ENCODE measurements at regions not wholly inside any gene's neighbourhood (a gene's known extent, or its start where the extent isn't known, plus 50 kb on each side); places are given as distances from the start of the nearest gene placed in this dataset.

DNA sequence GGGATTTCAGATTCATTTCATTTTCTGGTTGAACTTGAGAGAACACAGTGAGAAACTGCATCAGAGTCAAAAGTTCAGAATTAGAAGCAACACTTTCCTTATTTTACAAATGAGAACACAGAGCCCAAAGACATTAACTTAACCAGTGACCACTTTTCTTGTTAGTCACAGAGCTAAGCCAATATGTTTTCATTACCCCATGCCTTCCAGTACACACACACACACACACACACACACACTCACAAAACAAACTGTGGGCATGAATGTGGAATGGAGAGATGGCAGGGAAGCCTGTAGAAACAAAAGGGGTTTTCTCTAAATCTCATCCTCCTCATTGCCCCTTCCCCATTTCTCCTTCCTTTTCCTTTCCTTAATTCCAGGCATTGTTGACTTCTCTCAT lies 267.4 kb upstream of the GADL1 start:
- intact Hi-C loops (cut with DNase I), result no loop called here
- no peak for ATAC-seq

DNA sequence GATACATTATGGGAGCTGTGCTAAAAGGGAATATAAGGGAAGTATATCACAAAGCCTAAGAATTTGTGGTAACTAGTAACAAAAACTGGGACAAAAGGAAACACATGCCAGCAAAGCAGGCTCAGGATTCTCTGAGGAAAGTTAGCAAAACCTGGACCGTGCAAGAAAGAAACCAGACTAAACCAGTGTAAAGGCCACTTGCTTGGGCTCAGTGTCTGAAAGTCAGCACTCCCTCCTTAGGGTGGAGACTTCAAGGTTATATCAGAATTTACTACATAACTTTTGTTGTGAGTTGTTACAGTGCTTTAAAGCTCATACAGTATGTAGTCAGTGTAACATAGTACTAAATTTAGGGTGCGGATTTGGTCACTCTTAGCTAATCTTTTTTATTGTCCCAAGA lies 269.9 kb upstream of the GADL1 start:
- no peak for DNase-seq (ENCODE audit: low spot score)
- intact Hi-C loops (cut with DNase I), result no loop called here
- ATAC-seq, result no peak

More for the DNA sequence above, 267.4 kb upstream of the GADL1 start:
- no peak for DNase-seq (ENCODE audit: low spot score)

DNA sequence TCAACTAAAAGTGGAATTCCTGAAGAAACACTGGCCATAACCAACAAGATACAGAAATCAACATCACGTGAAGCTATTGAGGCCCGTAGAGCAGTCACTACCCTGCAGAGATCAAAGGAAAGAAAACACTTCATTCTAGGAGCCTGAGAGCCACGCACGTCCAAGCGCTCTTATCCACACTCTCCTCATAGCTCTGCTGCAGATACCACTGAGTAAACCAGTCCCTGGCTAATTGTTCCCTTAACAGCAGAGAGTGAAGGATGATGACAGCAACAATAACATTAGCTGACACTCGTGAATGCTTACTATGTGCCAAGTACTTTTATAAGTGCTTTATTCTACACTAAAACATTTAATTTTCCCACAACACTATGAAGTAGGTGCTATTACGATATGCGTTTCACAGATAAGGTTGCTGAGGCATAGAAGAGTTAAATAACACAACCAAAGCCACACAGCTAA lies 271.0 kb upstream of the GADL1 start:
- ATAC-seq, result peak; percentile 80
- intact Hi-C loops (cut with DNase I), result no loop called here
- no peak for DNase-seq (ENCODE audit: low spot score)

DNA sequence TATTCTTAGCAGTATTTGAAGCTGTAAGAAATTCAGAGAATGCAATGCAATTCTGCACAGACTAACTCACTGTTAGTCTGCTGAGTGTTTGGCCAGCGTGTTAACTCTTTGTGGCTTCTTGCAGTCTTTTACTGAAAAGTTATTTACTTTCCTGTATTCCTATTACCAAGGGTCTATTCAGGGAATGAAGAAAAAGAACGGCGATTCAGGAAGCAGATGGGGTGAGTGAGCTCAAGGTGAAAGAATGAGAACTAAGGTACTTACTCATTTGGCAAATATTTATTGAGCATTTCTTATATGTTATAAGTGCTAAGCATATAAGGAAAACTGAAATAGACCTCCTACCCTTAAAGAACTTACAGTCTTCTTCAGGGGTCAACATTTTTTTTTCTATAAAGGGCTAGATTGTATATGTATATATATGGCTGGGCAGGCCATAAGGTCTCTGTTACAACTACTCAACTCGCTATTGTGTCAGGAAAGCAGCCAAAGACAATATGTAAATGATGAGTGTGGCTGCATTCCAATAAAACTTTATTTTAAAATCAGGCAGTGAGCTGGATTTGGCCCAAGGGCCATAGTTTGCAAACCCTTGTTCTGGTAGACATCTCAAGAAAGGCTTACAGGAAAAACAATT lies 271.9 kb upstream of the GADL1 start:
- ATAC-seq (no peak), DNase-seq (ENCODE audit: low spot score) (no peak)
- intact Hi-C loops (cut with DNase I), result no loop called here

DNA sequence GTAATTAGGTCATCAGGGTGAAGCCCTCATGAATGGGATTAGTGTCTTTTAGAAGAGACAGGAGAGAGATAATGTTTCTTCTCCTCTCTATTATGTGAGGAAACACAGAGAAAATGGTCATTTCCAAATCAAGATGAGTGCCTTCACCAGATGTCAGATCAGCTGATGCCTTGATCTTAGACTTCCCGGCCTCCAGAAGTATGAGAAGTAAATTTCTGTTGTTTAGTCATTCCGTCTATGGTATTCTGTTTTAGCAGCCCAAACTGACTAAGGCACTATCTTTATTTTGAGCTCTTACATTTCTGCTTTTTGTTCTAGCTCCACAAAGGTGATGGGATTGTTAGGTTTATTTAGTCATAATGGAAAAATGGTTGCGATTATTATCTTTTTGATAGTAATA lies 273.2 kb upstream of the GADL1 start:
- DNase-seq (ENCODE audit: low spot score) (no peak), ATAC-seq (no peak)
- intact Hi-C loops (cut with DNase I), result no loop called here

DNA sequence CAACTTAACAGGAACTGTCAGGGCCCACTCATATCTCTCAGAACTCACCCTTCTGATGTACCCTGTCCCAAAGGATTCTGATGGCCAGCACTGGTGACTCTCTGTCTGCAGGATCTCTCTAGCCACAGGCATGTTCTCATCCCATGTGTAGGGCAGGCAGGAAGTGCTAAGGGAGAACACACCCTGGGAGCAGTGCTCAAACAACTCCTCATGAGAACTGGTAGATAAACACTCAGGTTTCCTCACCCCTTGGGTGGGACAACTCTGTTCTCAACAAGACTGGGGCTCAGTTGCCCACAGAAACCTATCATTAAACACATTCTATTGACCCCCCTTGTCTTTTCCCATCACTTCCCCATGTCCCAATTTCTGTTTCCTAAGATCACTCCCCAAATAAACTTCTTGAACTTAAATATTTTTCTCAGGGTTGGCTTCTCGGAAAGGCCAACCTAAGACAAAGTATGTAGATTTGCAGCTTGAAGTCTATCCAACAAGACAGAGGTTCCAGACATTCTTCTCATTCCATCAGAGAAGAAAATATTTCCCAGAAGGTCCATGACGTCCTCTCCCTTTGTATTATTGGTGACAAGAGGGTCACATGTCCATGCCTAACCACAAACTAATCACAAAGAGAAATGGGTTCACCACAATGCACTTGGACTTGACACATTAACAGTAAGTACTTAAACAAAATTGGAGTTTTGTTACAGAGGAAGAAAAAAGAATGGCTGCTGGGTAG lies 276.6 kb upstream of the GADL1 start:
- ATAC-seq (peak; percentile 75), DNase-seq (ENCODE audit: low spot score) (no peak)
- intact Hi-C loops (cut with DNase I), result no loop called here

DNA sequence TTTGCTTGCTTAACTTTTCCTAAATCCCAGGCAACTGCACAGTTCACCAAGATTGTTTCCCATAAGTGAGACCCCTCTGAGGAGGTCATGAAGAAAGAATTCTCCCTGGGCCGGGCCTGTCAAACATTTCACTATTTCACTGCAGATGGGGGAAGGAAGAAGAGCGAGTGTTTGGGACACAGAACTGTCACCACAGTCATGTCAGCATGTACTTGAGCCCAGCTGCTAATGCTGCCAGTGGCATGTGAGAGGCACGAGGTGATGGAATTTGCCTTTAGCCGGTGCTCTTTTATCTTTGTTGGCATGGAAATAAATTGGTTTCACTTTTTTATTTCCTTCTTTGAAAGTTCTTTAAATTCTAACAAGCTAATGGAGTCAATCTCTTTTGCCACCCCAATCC lies 277.9 kb upstream of the GADL1 start:
- intact Hi-C loops (cut with DNase I), result no loop called here
- ATAC-seq, result no peak
- no peak for DNase-seq (ENCODE audit: low spot score)

DNA sequence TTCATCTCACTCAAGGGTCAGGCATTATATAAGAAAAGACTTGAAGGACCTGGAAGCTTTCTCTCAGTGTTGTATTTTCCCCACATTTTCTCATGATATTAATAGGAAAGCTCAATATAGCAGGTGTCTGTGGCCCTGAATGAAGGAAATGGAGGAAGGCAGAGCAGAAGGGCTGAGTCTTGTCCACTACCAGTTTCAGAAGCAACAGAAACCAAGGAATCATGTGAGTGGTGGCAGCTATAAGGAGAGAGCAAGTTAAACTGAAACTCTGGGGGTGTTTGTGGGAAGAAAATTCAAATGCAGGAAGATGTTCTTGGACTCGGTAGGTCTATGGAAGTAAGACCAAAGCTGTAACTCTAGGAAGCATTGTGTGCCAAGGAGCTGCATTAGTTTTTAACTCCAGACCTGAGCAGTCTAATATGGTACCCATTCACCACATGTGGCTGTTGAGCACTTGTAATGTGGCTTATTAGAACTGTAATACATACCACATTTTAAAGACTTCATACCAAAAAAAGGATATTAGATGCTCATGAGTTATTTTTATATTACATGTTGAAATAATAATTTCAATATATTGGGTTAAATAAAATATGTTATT lies 278.8 kb upstream of the GADL1 start:
- intact Hi-C loops (cut with DNase I), result no loop called here
- DNase-seq (ENCODE audit: low spot score), result no peak
- no peak for ATAC-seq

DNA sequence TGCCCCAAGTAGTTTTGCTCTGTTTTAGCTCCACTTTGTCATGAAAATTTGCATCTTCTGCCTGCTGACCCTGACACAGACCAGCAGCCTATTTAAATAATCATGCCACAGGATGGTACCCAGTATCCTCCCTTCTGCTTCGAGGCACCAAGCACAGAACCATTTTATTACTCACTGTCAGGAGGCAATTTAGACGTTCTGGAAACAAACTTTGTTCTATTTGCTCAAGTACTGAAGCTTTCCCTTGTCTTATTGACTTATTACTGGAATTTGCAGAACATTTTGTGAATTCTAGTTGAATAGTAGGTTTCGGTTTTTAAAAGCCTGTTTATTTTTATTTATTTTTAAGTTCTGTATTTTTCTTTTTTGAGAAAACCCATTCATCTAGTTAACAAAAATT lies 279.6 kb upstream of the GADL1 start:
- DNase-seq (ENCODE audit: low spot score) (no peak), ATAC-seq (no peak)
- intact Hi-C loops (cut with DNase I), result no loop called here

DNA sequence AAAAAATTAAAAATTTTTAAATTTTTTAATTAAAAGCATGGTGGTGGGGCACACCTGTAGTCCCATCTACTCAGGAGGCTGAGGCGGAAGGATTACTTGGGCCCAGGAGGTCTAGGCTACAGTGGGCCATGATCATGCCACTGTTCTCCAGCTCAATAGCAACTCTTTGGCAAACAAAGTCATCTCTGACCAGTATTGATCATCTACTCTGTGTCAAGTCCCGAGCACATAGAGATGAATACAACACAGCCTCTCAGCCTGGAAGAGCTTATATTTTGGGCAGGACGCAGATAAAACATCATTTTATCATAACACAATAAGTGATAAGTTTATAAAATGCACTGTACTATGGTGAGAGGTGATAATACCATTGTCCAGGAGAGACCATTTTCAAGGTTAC lies 281.6 kb upstream of the GADL1 start:
- ATAC-seq (no peak), DNase-seq (ENCODE audit: low spot score) (no peak)
- intact Hi-C loops (cut with DNase I), result no loop called here

DNA sequence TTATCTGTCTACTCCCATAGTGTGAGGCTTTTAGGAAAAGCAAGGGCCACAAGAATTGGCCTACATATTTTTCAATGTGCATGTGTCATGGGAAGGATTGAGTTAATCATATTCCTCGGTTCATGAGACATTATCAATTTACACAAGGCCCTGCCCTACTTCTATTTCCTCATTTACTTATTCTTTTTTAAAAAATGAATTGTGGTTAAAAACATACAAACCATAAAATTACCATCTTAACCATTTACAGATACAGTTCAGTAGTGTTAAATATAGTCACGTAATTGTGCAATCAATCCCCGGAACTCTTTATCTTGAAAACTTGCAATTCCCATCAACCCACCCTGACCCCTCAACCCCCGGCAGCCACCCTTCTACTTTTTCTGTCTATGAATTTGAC lies 284.0 kb upstream of the GADL1 start:
- intact Hi-C loops (cut with DNase I), result no loop called here
- DNase-seq (ENCODE audit: low spot score), result no peak
- ATAC-seq, result no peak

DNA sequence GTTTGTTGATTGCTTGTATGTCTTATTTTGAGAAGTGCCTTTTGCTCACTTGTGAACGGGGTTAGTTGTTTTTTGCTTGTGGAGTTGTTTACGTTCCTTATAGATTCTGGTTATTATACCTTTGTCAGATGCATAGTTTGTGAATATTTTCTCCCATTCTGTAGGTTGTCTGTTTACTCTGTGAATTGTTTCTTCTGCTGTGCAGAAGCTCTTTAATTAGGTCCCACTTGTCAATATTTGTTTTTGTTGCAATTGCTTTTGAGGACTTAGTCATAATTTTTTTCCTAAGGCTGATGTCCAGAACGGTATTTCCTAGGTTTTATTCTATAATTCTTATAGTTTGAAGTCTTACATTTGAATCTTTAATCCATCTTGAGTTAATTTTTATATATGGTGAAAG lies 285.3 kb upstream of the GADL1 start:
- ATAC-seq (no peak), DNase-seq (ENCODE audit: low spot score) (no peak)
- intact Hi-C loops (cut with DNase I), result no loop called here

DNA sequence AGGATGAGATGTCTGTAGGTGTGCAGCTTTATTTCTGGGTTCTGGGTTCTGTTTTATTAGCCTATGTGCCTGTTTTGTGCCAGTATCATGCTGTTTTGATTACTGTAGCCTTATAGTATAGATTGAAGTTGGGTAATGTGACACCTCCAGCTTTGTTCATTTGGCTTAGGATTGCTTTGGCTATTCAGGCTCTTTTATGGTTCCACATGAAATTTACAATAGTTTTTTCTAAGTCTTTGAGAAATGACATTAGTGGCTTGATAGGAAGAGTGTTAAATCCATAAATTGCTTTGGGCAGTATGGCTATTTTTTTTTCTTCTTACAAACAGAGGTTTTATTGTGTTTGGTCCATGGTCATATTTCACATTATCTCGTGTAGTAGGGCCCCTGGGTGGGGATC lies 285.8 kb upstream of the GADL1 start:
- ATAC-seq (no peak), DNase-seq (ENCODE audit: low spot score) (no peak)
- intact Hi-C loops (cut with DNase I), result no loop called here

DNA sequence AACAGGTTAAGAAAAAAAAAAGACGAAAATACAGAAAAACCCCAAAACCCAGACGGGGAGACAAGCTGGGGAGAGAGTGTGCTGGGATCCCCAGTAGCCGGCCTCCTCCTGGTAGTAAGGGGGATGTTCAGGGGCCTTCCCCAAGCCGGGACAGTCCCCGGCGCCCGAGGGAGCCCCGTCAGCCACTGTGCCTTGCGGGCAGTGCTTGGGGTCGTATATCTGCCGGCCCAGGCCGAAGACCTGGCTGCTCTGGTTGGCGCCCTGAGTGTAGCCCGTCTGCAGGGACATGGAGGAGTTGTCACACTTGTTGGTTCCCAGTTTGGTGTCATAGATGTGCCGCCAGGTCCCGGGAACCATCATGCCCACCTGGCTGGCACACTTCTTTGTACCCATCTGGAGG lies 287.2 kb upstream of the GADL1 start:
- intact Hi-C loops (cut with DNase I), result no loop called here
- ATAC-seq (no peak), DNase-seq (ENCODE audit: low spot score) (no peak)

DNA sequence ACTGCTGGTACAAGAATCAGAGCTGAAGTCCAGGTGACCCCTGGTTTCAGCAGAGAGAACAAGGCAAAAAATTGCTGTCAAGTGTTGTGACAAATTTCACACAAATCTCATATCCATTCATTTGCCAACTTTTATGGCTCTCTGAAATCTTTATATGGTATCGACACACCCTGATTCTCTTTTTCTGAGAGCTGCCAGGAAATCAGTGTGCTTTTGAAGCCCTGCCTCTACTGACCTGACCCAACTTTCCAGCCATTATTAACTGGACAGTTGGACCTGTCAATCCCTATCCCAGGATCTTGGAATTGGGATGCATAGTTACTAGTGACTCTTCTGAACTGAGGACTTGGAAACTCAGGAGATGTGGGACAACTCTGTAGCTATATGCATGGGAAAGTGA lies 288.2 kb upstream of the GADL1 start:
- ATAC-seq (no peak), DNase-seq (ENCODE audit: low spot score) (no peak)
- intact Hi-C loops (cut with DNase I), result no loop called here

DNA sequence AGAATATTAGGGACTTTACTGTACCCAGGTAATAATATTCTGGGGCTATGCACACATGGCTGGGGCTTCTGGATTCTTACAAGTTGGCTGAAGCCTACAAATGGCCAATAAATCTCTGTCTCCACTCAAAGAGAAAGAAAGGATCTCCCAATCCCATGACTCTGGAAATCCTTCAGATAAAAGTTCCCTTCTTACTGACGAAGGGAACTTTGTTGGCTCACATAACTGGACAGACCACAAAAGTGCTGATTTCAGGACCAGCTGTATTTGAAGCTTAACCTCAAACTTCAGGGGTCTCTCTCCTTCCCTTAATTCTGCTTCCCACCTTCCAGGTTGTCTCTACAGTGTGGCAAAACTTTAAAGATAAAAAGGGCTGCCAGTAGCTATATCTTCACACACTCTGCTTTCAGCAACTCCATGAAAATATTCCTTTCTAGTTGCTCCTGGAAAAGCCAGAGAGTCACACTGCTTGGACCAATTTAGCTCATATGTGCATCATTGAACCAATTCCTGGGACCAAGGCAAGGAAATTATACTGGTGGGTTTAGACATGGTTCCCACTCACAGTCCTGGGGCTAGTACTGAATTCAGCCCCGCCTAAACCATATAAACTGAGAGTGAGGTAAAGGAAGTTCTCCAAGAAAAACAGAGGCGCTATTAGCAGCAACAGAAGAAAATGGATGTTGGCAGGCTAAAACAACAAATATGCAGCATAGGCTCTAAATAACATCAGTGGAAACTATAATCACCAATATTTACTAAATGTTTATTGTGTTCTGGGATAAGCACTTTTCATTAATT lies 290.0 kb upstream of the GADL1 start:
- DNase-seq (ENCODE audit: low spot score), result no peak
- ATAC-seq, result no peak
- intact Hi-C loops (cut with DNase I), result no loop called here

DNA sequence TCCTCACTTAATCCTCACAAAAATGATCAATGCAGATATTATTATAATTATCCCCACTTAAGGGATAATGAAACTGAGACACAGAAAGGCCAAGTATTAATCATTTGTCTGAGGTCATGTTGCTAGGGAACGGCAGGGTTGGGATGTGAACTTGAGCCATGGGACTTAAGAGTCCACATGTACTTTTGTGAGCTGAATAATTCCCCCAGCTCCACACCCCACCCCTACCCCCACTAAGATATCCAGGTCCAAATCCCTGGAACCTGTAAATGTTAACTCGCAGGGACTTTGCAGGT lies 290.5 kb upstream of the GADL1 start:
- DNase-seq (ENCODE audit: low spot score), result no peak
- intact Hi-C loops (cut with DNase I), result no loop called here
- ATAC-seq, result peak; percentile 44

DNA sequence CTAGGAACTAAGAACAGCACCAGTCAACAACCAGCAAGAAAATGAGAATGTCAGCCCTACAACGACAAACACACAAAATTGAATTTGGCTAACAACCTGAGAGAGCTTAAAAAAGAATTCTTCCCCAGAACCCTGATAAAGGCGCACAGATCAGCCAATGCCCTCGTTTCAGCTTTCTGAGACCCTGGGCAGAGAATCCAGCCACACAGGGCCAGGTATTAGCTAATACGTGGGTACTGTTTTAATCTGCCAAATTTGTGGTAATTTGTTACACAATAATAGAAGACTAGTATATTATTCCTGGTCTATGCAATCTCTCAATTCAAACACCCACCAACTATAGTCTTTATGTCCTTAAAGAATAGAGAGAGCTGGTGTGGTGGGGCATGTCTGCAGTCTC lies 291.6 kb upstream of the GADL1 start:
- DNase-seq (ENCODE audit: low spot score), result no peak
- intact Hi-C loops (cut with DNase I), result no loop called here
- no peak for ATAC-seq

DNA sequence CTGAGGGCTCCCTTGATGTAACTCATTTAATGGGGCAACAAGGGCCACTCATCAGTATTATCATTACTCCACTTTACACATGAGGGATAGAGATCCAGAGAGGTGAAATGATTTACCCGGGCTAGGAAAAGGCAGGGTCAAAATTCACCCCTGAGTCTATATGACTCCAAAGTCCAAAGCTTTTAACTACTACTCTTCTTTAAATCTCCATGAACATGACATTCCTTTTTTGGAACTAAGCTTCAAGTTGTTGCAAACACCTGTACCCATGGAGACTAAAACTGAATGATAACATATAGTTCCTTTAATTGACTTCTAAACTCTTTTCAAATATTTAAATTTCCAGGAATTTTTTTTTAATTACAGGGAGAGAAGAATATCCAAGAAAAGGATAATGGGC lies 292.9 kb upstream of the GADL1 start:
- DNase-seq (ENCODE audit: low spot score), result no peak
- ATAC-seq, result no peak
- intact Hi-C loops (cut with DNase I), result no loop called here

DNA sequence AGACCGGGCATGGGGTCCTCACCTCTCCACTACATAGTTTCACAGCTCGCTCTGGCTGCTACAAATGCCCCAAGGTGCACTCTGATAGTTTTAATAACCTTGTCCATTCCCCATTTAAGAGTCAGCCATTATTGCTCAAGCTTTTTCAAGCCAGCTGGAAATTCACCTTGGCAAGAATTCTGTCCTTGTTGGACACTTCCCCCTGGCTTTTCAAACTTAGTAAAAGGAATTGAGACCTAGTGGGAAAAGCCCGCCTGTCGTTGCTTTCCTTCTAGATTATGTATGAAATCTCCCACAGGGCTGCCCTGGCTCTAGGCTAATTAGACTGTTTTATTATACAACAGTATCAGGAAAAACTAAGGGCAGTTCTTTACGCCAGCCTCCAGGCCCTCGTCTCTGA lies 293.7 kb upstream of the GADL1 start:
- ATAC-seq, result peak; percentile 69
- intact Hi-C loops (cut with DNase I), result no loop called here
- DNase-seq (ENCODE audit: low spot score), result no peak
